ENCODE measurements at regions not wholly inside any gene's neighbourhood (a gene's known extent, or its start where the extent isn't known, plus 50 kb on each side); places are given as distances from the start of the nearest gene placed in this dataset.
"Not testable (repeated sequence)": the region's sequence is repeated elsewhere in the genome, so short reads cannot be mapped to it uniquely, and the experiment has no call there.

DNA sequence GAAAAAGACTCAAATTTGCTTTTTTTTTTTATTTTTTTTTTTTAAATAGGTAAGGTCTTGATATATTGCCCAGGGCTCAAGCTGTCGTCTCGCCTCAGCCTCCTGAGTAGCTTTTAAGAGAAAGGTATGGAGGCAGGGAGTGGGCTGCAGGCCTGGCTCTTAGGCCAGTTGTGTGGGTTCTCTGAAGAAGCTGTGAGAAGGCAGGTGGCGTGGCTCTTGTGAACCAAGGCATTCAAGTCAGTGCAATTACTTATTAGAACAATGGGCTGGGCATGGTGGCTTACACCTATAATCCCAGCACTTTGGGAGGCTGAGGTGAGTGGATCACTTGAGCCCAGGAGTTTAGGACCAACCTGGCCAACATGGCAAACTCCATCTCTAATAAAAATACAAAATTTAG is 244.0 kb upstream of the SFRP2 start:
- no peak for DNase-seq (ENCODE audit: low read depth in 3 of 3)

DNA sequence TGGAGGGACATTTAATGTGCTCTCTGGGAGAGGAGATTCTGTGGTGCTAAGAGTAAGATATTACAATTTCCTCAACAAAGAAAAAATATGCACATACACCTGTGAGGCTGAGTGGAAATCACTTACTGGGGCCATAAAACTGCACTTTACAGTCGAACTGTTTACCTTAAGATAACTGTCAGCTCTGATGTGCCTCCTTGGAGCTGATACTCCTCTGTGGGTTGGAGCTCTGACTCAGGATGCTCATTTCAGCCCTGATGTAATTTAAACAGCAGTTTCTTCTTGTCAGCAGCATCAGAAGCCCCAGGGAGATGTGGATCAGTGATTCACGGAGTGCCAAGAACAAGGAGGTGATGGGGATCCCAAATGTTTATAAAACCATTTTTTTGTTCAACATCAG is 241.9 kb upstream of the SFRP2 start:
- no peak for DNase-seq (ENCODE audit: low read depth in 3 of 3)

DNA sequence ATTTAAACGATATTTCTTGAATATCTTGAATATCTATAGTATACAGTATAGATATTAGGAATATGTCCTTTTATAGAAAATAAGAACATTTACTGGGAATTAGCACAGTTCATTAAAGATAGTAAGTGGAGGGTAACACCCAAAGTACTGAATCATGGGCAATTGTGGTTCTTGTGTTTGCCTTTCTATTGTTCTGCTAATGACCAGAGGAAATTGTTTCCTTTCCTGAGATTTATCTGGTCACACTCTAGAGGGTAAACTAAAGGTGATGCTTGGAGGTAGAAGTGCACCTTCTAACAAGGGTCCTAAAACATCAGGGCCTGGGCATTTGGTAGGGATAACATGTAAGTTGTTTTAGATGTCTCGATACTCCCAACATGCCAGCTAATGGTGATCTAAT is 241.3 kb upstream of the SFRP2 start:
- no peak for DNase-seq (ENCODE audit: low read depth in 3 of 3)

DNA sequence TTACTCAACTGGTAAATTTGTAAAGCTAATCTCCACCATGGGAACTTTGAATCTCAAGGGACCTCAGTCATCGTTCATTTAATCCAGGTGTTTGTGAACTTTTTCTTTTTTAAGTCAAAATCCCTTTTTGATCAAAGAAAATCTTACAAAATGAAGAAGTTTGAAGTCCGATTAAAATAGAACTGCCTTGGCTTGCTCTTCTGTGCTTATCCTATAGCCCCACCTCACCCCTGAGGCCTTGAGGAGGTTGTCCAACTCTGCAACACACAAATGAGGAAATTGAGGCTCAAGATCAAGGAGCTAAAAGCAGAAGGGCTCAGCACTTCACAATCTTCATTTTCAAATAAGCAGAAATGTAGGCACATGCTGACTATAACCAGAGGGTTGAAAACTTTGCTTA is 240.3 kb upstream of the SFRP2 start:
- no peak for DNase-seq (ENCODE audit: low read depth in 3 of 3)

DNA sequence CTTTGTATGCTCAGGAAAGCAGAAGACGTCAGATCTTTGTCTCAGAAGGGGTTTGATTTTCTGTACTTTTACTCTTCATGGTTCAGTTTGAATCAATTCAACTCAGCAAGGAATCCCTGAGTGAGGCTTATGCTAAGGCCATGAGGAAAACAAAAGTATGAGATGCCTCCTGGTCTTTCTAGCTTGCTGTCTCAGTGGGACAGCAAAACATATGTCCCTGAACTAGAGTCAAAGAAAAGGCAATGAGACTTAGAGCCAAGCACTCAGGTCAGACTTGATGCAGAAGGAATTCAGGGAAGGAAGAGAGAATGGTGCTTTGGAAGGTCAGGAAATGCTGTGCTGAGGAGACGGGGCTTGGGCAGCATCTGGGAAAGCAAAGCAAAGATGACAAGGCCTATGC is 236.2 kb upstream of the SFRP2 start:
- no peak for DNase-seq (ENCODE audit: low read depth in 3 of 3)

DNA sequence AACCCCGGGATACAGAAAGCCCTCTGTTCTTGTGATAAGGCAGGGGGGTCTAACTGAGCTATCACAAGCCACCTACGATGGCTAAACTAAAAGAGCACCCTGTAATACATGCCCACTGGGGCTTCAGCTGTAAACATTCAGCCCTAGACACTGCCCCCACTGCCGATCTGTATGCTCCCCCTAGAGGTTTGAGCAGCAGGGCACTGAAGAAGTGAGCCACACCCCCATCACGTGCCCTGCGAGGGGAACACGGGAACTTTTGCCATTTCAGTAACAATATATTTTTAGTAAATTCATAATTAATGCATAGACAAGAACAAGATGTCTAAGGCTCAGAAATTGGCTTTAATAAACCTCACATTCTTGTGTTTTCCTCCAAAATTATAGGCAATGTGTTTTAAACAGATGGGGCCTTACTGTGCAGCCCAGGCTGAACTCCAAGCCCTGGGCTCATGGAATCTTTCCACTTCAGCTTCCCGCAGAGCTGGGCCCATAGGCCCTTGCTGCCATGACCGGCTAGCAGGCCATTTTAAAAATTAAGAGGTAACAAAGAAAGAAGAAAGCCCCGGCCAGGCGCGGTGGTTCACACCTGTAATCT is 235.3 kb upstream of the SFRP2 start:
- no peak for DNase-seq (ENCODE audit: low read depth in 3 of 3)

DNA sequence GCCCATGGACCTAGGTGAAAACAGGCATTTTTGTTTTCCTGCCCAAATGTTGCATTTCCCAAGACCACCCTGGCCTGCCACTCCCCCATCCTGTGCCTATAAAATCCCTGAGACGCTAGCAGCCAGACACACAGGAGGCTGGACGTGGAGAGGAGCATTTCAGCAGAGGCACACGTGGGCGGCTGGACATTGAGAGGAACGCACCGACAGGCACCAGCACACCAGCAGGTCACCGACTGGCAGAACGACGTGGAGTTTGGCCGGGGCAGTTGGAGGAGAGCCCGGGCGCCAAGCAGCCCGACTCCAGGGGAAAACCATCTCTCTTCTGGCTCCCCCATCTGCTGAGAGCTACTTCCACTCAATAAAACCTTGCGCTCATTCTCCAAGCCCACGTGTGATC is 234.8 kb upstream of the SFRP2 start:
- not testable (repeated sequence) for DNase-seq (ENCODE audit: low read depth in 3 of 3)

DNA sequence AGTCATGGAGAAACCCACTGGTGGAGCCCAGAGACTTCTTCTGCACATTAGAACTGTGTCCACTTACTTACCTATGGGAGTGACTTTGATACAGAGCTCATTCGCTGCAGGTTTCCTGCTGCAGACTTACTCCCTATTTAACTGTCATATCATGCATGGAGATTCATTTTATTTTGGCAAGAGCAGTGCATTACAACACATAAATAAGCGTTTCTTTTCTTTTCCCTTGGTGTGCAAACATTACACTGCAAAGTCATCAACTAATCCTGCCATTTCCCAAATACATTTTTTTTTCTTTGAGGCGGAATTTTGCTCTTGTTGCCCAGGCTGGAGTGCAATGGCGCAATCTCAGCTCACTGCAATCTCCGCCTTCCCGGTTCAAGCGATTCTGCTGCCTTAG is 230.9 kb upstream of the SFRP2 start:
- no peak for DNase-seq (ENCODE audit: low read depth in 3 of 3)

DNA sequence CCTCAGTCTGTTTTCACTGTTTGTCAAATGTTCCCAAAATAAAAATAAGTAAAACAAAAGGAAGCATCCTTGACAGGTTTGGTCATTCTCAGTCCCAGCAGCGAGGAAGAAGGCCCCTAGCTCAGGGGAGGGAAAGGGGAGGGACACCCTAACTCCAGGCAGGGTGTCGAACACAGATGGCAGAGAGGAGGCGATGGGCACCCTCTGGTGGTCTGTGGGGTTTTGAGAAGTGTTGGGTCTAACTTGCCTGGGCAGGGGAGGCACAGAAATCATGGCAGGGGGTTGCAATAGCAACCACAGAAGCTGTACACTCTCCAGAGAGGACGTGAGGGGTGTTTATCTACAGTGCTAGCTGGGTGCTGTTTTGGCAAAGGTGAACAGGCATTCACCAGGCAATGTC is 229.8 kb upstream of the SFRP2 start:
- peak in 1 of 3 donors; percentile 8 for DNase-seq (ENCODE audit: low read depth in 3 of 3)

DNA sequence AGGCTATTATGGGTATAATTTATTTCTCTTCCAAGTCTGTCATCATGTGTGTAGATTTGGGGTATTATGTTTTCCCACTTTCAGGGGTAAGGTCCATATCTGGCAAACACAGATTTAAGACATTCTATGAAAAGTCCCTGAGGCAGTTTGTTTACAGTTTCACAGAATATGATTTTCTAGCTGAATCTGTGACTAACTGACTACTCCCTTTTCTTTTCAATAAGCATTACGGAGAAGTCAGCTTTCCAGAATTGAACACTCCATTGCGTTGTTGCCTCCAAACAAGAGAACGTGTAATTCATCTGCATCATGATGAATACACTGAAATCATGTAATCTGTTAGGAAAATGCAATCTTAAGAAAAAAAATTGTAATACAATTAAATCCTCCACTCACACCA is 226.7 kb upstream of the SFRP2 start:
- no peak for DNase-seq (ENCODE audit: low read depth in 3 of 3)

DNA sequence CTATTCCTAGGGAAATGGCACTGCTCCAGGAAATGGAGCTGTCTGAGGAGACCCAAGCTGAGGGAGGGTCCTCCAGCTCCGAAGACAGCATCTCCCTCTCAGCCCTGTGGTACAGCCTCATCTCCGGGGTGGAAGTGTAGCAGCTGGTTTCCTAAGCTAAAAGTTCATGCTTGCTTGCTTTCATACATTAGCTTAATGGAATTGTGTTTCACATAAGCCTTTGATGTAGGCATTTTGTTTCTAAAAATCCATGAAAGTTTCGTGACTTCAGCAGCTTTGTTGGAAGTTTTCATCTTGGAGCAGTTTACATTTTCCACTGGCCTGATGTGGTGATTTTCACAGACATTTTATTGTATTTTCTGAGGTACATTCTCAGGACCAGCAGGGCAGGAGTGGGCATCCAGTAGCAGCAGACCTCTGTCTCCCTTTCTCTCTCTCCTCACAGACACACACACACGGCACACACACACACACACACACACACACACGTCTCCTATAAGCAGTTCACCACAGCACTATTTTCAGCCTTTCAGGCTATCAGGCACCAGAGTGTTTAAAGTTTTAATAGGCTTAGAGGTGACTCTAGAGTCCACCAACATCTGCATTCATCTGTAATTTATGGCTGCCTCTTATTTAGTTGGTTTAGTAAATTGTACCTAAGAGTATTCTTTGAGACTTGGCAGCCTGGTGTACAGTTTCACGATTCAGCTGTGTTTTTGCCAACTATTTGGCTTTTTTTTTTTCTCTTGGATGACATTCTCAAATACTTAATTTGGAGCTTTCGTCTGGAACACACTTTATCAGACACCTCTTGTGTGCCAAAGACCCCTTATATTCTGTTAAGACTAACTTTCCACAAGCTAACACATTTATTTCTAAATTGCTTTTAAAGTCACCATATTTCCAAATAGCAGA is 225.8 kb upstream of the SFRP2 start:
- DNase-seq (ENCODE audit: low read depth in 3 of 3), result no peak

DNA sequence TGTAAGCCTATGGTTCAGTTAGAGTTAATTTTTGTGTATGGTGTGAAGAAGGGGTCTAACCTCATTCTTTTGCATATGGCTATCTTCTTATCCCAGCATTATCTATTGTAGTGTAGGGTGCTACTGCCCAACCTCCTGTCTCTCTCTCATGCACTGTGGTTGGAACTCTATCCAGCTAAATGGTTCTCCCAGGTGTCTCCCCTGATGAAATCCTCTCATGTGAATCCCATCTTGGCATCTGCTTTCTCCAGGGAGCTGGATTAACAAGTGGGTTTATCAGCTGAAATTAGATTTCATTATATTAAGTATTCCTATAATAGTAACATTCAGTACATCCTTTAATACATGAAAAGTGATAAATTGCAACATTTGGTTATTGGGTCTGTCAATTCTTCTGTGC is 224.7 kb upstream of the SFRP2 start:
- no peak for DNase-seq (ENCODE audit: low read depth in 3 of 3)

DNA sequence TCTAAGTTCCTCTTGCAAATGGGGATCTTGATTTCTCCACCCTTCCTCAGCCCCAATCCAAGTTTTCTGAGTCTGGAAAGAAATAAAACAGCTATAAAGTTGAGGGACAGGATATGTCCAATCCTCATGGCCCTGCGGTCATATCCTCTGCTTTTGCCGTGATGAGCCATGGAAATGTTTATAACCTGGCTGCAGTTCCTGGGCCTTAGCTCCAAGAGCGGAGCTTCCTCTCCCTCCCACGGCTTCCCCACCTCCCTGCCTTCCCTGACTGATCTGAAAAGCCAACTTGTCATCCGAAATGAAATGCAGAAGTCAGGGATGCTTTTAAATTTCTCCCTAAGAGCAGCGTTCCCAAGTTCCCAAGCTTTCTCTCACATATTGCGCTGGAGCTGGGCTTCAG is 221.5 kb upstream of the SFRP2 start:
- no peak for DNase-seq (ENCODE audit: low read depth in 3 of 3)

DNA sequence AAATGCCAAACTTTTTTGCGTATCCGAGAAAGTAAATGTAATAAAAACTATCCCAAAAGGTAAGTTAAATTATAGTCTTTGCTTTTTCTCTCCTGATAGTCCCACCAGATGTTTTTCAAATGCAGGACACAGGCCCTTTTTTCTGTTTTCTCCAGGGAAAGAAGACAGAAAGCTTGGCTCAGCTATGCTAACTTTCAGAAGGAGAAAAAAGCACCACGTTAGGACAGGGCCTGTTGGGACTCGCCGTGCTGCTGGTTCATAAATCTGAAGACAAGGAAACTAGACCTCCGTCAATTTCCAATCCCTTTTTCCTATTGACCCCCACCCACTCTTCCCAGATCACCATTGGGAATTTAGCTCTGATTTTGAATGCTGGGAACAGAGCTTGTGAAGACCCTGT is 220.9 kb upstream of the SFRP2 start:
- DNase-seq (ENCODE audit: low read depth in 3 of 3), result no peak

DNA sequence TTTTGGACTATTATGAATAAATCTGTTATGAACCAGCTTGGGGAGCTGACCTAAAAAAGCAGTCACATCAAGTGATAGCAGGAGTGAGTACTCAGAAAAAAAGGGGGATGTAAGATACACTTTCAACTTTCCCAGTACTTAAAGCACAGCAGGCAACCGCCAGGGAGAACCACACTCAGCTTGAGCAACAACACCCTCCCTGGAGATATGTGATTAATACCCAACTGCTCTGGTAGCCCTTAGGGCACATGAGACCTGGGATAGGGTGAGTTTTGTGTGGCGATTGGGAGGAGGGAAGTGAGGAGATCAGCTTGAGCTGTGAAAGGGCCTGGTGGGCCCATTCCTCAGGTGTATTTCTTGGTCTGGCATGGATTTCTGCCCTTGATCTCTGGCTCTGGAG is 220.3 kb upstream of the SFRP2 start:
- DNase-seq (ENCODE audit: low read depth in 3 of 3), result no peak

DNA sequence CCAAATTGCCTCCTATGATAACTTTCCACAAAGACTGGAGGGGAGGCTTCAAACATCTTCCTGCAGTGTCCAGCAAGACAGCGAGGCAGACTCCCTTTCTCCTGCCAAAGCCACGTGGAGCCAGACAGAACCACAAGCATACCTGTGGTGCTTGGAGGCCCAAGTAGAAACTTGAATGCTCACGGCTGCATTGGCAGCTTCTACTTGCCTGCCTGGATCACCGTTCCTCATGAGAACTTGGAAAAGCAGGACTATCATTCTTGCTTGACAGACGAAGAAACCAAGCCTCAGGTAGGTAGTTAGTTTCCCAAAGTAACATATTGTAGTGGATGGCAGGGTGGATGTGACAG is 216.3 kb upstream of the SFRP2 start:
- DNase-seq (ENCODE audit: low read depth in 3 of 3), result no peak

DNA sequence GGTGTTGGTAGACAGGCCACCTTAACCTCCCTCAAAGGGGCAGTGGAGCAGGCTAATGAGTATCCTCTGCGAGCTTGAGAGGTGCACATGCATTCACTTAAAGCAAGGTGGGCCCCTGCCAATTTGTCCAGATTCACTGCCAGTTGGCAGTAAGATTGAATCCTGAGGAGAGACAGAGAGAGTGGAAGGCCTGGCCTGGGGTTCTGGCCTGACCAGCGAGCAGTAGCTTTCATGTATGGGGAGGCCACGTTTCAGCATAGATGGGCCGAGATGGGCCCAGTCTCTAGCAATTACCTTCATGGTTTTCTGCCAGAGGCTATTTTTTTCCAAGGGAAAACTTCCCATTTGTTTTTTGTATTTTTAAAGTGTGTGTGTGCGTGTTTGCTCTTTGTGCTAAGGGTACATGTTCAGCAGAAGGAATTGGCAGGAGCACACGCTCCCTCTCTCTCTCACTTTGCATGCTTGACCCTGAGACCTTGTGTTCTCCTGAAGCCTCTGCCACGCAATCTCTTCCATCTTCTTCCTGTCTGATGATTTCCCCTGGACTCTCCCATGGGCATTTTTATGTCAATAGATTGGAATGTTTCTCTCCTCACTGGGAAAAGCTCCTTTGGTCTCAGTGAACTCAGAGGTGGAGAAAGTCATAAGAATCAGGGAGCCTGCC is 215.8 kb upstream of the SFRP2 start:
- no peak for DNase-seq (ENCODE audit: low read depth in 3 of 3)

DNA sequence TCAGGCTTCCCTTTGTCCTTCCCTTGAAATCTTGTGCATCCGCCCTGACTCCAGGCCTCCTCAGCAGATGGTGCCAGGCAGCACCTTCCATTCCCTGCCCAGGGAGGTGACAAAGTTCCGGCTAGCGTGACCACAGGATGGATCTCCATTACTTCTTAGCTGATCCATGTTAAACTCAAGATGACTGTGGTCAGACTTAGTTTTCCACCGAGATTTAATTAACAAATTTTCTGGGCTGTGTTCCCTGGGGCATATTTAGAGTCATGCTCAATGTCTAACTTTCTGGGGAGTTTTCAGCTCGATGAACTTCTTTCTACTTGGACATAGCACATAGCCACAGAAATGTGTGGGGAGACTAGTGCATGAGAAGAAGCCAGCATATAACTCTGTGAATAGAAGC is 215.1 kb upstream of the SFRP2 start:
- DNase-seq (ENCODE audit: low read depth in 3 of 3), result no peak

DNA sequence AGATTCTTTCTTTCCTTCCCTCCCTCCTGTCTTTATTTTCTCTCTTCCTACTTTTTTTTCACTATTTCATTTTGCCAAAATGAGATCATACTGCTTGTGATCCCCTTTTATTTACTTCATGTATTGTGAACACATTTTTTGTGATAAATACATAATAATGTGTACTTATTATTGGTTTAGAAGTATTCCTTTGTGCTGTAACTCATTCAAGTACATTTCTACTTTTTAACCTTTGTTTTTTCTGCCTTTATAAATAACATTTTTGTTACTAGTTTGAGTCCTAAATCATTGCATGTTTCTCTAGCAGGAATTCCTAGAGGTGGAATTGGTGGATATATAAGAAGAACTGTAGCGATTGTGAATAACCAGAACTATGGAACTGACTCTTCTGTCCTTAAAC is 214.5 kb upstream of the SFRP2 start:
- no peak for DNase-seq (ENCODE audit: low read depth in 3 of 3)

DNA sequence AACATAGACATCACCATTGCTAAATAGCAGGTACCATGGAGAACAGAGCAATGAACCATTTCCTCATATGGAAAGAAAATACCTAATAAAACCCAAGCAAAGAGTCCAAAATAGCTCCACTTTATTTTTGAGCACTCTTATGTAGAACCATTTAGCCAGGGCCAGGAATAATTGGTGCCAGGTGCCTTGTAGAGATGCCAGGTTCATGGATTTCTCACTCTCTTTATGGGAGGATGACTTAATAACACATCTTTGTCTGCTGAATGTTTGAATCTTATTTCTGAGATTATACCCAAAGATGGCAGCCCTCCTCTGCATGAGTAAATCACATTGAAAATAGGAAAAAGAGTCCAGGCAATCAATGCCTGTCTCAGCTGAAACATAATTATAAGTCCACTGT is 212.3 kb upstream of the SFRP2 start:
- no peak for DNase-seq (ENCODE audit: low read depth in 3 of 3)

DNA sequence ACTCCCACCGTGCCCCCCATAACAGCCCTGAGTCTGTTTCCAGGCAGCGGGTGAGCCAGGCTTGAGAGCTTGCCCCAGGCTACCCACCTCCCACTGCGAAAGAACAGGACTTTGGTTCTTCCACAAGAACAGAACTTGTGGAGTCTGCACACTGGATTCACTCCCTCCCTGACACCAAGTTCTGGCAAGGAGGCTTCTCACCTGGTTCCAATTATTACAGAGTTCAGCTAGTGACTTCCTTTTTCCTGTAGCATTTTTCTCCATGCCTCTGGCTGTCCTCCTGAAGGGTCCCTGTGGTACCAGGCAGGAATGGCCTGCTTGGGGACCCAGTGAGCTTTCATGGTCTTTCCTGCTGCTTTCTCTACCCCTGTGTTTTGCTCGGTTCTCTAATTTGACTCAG is 208.6 kb upstream of the SFRP2 start:
- DNase-seq (ENCODE audit: low read depth in 3 of 3), result no peak

DNA sequence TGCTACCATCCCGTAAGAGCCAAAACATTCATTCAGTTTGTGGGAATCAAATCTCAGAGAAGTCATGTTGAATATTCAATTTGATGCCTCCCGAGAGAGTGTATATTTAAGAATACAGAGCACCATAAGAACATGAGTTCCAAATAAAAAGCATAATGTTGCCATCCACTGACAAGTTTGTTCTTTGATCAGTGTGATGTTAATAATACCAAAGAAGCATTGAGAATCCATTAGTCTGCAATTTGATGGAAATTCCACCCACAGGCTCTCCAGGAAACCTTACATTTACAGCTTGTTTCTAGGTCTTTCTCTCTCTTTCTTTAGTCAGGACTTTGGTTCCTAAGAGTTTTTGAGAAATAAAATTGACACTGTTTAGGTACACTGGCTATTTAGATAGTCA is 200.6 kb upstream of the SFRP2 start:
- DNase-seq (ENCODE audit: low read depth in 3 of 3), result no peak

Data from stimulated activated CD4-positive, alpha-beta T cell treated with anti-CD3 and anti-CD28 coated beads, TNF-alpha, amount 100 ng/mL, for 48 hours (primary cell).